ENCODE measurements at regions not wholly inside any gene's neighbourhood (a gene's known extent, or its start where the extent isn't known, plus 50 kb on each side); places are given as distances from the start of the nearest gene placed in this dataset.

DNA sequence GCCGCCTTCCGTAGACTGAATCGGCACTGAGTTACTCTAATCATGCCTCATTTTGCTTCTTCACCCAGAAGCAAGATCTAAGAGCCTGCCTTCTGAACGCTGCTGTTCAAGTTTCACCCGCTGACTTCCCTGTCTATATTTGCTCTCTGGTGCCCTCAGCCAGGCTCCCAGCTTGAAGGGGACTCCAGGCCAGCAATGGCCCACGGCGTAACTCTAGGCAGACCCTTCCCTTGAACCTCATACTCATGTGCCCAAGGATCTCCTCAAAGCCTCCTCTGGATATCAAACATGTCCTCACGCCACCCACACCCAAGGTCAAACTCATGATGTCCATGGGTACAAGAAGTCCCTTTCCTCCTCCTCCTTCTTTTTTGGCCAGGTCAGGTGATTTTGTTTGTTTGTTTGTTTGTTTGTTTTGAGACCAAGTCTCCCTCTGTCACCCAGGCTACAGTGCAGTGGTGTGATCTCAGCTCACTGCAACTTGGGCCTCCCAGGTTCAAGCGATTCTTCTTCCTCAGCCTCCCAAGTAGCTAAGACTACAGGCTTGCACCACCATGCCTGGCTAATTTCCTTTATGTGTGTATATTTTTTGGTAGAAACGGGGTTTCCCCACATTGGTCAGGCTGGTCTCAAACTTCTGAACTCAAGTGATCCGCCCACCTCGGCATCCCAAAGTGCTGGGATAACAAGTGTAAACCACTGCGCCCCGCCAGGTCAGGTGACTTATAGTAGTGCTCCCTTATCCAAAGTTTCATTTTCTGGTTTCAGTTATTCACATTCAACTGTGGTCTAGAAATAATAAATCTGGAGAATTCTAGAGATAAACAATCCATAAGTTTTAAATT lies 239.0 kb downstream of the SYK start:
- DNase-seq (no peak), ATAC-seq (no peak)
- intact Hi-C loops (cut with DNase I, micrococcal nuclease) = no loop called here
- H3K9me3 ChIP-seq = no peaks in the 10 kb centered on the region
- H3K4me3 ChIP-seq = no peak overlapping the region
- H3K4me1 ChIP-seq (ENCODE audit: low read depth) = peaks cover 21% of the 10 kb centered on the region
- TF ChIP-seq, protein P1, sequence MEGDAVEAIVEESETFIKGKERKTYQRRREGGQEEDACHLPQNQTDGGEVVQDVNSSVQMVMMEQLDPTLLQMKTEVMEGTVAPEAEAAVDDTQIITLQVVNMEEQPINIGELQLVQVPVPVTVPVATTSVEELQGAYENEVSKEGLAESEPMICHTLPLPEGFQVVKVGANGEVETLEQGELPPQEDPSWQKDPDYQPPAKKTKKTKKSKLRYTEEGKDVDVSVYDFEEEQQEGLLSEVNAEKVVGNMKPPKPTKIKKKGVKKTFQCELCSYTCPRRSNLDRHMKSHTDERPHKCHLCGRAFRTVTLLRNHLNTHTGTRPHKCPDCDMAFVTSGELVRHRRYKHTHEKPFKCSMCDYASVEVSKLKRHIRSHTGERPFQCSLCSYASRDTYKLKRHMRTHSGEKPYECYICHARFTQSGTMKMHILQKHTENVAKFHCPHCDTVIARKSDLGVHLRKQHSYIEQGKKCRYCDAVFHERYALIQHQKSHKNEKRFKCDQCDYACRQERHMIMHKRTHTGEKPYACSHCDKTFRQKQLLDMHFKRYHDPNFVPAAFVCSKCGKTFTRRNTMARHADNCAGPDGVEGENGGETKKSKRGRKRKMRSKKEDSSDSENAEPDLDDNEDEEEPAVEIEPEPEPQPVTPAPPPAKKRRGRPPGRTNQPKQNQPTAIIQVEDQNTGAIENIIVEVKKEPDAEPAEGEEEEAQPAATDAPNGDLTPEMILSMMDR (IDR thresholded peaks at IDR 0.05) = no peak
- no peaks in the 10 kb centered on the region for H3K36me3 ChIP-seq (ENCODE audit: low read depth)

DNA sequence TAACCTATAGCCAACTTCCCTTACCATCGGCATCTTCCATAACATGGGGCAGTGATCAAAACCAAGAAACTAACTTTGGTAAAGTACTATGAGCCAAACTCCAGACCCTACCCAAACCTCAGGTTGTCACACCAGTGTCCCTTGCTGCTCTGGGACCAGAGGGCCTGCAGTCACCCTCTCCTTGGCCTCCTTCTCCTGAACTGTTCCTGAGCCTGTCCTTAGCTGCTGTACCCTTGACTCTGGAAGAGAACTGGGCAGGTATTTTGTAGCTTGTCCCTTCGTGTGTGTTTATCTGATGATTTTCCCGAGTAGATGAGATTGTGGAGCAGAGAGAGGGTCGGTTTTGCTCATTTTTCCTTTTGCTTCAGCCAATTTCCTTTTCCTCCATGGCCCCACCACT lies 240.4 kb downstream of the SYK start:
- intact Hi-C loops (cut with DNase I, micrococcal nuclease) = no loop called here
- Histone ChIP-seq H3K4me3 (no peak overlapping the region), H3K36me3 (ENCODE audit: low read depth) (no peaks in the 10 kb centered on the region), H3K9me3 (no peaks in the 10 kb centered on the region), H3K4me1 (ENCODE audit: low read depth) (peaks cover 17% of the 10 kb centered on the region)
- ATAC-seq (no peak), DNase-seq (no peak)
- TF ChIP-seq, protein P1 (IDR thresholded peaks at IDR 0.05) = no peak

DNA sequence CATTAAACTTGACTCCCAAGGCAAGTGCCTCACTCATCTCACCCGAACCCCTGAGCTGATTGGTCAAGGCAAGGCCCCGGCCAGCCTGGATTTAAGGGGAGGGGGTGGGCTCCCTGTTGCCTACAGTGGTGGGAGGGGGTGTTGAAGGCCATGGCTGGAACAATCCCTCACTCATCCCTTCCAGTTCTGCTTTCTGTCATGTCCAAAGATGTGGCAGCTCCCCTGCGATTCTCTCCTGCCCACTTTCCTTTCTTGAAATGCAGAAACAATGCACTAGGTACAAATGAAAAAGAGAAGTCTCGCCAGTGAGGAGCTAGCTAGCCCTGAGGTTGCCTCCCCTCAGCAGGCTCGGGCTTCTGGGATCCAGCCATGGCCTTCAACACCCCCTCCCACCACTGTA lies 240.9 kb downstream of the SYK start:
- TF ChIP-seq, protein P1 (IDR thresholded peaks at IDR 0.05) = no peak
- ATAC-seq (no peak), DNase-seq (no peak)
- peaks cover 12% of the 10 kb centered on the region for H3K4me1 ChIP-seq (ENCODE audit: low read depth)
- H3K36me3 ChIP-seq (ENCODE audit: low read depth) = no peaks in the 10 kb centered on the region
- intact Hi-C loops (cut with DNase I, micrococcal nuclease) = no loop called here
- no peaks in the 10 kb centered on the region for H3K9me3 ChIP-seq
- no peak overlapping the region for H3K4me3 ChIP-seq

DNA sequence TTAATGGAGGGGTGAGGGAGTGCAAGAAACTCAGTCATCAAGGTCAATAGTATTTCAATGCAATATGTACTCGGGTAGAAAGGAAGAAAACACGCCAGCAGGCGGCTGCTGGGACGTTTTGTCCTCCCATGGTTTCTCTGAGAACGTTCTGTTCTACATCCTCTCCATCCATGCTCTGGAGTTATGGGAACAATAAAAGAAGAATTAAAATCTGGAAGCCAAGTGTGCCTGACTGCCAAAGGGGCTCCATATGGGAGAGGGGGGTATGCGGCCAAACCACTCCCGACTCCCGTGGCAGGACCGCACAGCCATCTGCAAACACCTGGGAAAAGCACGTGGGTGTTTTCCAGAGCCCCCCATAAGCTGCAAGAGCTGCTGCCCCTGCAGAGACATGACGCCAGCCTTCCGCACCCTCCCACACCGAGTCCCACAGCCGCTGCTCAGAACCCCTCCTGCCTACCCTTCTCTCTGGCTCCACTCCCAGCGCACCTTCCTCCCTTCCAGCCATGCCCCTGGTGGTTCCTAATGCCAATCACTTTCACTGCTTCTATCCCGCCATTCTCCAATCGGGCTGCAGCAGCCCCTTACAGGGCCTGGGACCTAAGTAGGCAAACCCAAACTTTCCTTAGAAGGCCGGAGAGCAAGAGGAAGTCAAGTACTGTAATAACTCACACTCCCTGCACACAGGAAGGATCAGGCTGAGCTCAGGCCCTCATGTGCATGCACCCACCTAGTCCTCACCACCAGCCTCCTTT lies 241.6 kb downstream of the SYK start:
- Histone ChIP-seq H3K4me1 (ENCODE audit: low read depth) (peaks cover 5% of the 10 kb centered on the region), H3K36me3 (ENCODE audit: low read depth) (no peaks in the 10 kb centered on the region), H3K4me3 (no peak overlapping the region), H3K9me3 (no peaks in the 10 kb centered on the region)
- ATAC-seq = no peak
- TF ChIP-seq, protein P1 (IDR thresholded peaks at IDR 0.05) = no peak
- no peak for DNase-seq
- intact Hi-C loops (cut with DNase I, micrococcal nuclease) = no loop called here

GRCh38 chr9:91043811-91044175 lies 242.2 kb downstream of the SYK start:
- ATAC-seq (no peak), DNase-seq (no peak)

More at GRCh38 chr9:91043811-91044175, 242.2 kb downstream of the SYK start:
- H3K4me3 ChIP-seq = no peak overlapping the region
- intact Hi-C loops (cut with DNase I, micrococcal nuclease) = no loop called here
- H3K36me3 ChIP-seq (ENCODE audit: low read depth) = no peaks in the 10 kb centered on the region
- TF ChIP-seq, protein P1 (IDR thresholded peaks at IDR 0.05) = no peak
- no peaks in the 10 kb centered on the region for H3K4me1 ChIP-seq (ENCODE audit: low read depth)
- H3K9me3 ChIP-seq = no peaks in the 10 kb centered on the region
